A172 (cell line): ENCODE measurements at regions not wholly inside any gene's neighbourhood (a gene's known extent, or its start where the extent isn't known, plus 50 kb on each side); places are given as distances from the start of the nearest gene placed in this dataset.
"Not testable (repeated sequence)": the region's sequence is repeated elsewhere in the genome, so short reads cannot be mapped to it uniquely, and the experiment has no call there.

Experiments
- DNase-seq: peaks from one replicate; pipeline ENCODE4 v3.0.0-alpha.2; 2015; ENCODE audit warnings: low spot score

DNA sequence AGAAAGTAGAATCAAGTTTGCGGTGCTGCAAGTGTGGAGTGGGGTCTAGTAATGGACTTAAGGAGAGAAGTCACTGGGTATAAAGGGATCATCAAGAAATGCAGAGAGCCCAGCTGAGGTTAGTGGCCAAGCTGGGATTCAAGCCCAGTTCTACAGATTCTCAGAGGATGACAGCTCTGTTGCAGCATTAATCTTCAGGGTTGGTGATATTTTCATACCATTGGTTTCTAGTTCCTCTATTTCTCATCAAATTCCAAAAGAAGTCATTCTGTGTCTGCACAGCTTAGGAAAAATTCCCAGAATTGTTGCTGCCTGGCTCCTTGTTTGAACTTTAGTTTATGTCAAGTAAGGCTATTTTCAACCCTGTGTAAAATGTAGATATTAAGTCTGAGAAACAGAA, 169.5 kb upstream of the NTF3 start:
- peak; percentile 77 for DNase-seq

- DNase-seq: peak; percentile 40
These were observed 169.0 kb upstream of the NTF3 start for GRCh38 chr12:5262885-5263284.

GRCh38 chr12:5264006-5264405, 167.9 kb upstream of the NTF3 start:
- no peak for DNase-seq

GRCh38 chr12:5267603-5268423, 164.1 kb upstream of the NTF3 start:
- DNase-seq: no peak

GRCh38 chr12:5268424-5269210, 163.3 kb upstream of the NTF3 start:
- DNase-seq: no peak

DNA sequence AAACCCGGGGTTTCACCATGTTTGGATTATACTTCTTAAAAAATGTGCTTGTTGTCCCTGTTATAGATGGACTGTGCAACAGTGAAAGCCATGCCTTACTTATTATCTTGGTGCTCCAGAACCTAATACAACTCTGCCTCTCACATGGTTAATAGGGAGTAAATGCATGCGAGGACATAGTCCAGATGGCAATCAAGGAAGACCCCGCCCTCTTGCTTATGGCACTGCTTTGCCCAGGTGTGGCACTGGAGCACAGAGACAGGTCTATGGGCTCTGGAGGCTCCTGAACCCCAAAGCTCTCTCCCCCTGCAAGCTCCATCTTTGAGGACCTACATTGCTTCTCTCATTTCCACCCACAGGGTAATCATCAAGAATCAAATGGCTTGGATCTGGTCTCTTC, 162.1 kb upstream of the NTF3 start:
- no peak for DNase-seq

DNA sequence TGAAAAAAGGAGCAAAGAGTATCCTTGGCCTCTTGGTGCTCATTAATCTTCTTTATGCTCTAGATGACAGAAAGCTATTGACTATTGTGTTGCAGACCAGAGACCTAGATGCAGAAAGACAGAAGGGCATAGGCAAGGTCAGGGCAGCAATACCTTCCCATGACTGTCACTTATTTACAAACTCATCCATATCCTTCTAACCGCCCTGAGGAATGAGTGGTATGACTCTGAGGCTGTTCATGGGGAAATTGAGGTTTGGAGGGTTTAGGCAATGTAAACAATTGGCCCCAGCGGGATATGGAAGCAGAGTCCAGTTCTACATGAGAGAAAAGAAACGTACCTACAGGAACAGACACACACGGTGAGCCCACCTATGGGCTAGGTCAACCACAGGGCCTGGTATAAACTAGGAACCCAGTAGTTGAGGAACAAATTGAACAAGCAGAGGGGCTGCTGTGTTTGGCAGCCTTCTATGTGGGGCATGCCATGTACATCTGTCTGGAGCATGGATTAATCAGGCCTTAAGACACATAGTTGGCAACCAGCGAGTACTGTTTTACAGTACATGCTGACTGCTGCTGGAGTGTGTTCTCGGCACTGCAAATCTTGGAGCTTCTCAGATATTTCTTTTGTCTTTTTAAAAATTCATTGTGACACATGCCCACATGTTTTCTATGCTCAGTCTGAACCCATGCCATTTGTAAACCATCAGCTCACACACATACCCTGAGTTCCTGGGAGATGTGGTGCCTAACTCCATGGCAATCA, 159.7 kb upstream of the NTF3 start:
- DNase-seq: no peak

- DNase-seq: no peak
These were observed 158.2 kb upstream of the NTF3 start for GRCh38 chr12:5273709-5274108.

- DNase-seq: no peak
These were observed 155.5 kb upstream of the NTF3 start for GRCh38 chr12:5276327-5276880.

GRCh38 chr12:5280086-5280485, 151.8 kb upstream of the NTF3 start:
- DNase-seq: no peak

- not testable (repeated sequence) for DNase-seq
These were observed 141.5 kb upstream of the NTF3 start for GRCh38 chr12:5290368-5290767.

GRCh38 chr12:5292651-5293050, 139.3 kb upstream of the NTF3 start:
- DNase-seq: no peak

DNA sequence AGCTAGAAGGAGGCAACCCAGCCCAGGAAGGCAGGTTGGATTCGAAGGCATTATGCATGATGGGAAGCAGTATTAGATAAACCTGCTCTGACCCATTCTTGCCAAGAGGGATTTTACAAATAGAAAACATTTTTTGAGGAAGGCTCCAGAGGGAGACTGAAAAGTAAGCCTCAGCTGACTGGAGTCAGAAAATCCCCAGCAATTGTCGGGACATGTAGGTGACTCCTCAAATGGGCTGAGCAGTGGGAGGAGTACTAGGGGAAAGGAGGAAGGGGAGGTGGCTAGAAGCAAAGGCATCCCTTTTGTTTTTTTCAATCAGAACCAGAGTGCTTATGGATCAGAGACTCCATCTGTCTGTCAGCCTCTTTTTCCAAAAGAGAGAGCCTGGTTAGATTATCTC, 138.1 kb upstream of the NTF3 start:
- DNase-seq: no peak

DNA sequence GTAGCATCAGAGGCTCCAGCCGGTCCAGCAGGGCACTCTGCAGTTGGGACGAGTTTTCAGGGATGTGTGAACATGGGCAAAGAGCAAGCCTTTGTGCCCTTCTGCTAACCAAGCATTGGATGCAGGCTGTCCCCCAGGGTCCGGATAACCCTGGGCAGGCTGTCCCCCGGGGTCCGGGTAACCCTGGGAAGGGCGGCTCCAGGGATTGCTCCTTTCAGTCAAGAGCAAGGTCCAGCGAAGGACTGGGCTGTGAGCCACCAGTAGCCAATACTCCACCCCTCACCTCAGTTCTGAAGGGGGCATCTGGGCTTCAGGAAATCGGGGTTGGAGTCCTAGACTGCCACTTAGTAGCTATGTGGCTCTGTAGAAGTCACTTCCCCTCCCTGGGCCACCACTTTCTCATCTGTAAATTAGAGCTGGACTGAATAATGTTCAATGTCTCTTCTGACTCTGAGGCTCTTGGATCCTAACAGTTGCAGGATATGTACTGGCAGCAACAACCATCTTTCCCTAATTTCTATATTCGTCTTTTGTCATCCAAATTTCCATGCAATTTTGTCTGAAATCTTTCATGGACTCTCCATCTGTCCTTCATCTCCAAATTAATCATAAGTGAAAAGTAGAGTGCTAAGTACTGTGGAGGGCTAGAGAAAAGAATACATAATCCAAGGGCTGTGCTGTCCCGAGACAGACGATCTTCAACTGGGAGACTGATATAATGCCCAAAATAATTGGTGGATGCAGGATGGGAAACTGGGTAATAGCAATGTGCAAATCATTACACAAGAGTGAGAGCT, 137.4 kb upstream of the NTF3 start:
- DNase-seq: no peak

DNA sequence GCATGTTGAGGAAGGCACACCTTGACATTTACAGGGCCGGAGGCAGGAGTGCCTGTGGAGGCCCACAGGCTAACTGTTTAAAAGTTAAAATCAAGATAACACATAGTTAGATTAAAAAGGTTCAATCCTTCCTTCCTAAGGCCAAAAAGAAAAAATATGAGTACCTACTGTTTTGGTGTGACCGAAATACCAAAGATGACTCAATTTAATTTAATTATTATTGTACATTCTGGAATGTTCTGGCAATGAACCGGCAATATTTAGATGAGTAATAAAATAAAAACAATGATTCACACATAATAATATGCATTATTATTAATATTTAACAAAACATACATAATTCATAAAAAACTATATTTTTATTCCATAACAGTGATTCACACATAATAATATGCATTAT, 136.8 kb upstream of the NTF3 start:
- DNase-seq: no peak

DNA sequence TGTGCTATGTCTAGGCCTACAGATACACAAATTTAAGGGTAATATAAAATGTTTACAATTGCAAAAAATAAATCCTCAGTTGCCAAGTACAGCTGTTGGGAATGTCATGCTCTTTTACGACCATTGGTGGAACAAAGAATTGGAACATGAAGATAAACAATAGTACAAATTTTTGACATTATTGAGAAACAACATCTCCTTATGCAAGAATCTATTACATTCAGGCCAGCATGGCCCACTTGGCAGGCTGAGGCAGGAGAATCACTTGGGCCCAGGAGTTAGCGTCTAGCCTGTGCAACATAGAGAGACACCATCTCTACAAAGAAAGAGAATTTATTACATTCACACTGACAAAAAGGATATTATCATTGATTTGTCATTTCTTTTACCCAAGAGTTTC, 135.9 kb upstream of the NTF3 start:
- DNase-seq: no peak

- DNase-seq: no peak
These were observed 130.4 kb upstream of the NTF3 start for GRCh38 chr12:5301539-5301938.

- no peak for DNase-seq
These were observed 126.5 kb upstream of the NTF3 start for GRCh38 chr12:5305425-5305824.

GRCh38 chr12:5305886-5306545, 125.9 kb upstream of the NTF3 start:
- DNase-seq: no peak

DNA sequence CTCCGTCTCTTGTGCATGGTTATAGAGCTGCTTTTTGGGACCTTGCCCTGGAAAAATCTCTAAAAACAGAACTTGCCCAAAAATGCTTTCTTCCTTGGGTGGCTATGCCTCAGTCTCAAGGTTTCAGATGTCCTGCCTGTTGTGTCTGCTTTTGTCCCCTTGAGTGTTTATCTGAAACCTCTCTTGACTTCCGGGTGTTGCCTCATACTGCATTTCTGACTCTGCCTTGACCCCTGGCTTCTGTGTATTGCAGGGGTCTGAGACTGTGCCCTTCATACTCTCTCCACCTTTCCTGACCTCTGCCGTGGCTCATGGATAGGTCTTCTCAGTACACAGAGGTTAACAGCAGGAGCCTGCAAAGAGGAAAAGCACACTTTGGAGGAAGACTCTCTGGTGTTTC, 124.8 kb upstream of the NTF3 start:
- no peak for DNase-seq

DNA sequence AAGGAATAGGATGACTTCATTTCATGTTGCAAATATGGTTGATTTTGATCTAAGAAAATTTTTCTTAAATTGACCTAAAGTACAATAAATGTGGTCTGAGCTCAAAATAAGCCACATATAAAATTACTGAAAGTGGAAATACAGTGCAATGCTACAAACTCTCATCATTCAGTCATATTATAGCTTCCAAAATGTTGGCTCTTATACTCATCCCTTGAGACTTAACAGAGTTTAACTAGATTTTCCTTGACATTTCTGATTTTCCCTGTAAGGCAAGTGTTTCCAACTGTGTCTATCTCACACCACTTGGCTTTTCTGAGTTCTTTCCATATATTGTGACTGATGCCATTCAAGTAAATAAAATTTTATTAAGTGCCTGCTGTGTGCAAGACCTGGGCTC, 123.7 kb upstream of the NTF3 start:
- DNase-seq: no peak
